ENCODE measurements at regions not wholly inside any gene's neighbourhood (a gene's known extent, or its start where the extent isn't known, plus 50 kb on each side); places are given as distances from the start of the nearest gene placed in this dataset.

- H3K79me2 ChIP-seq (ENCODE audit: control insufficient read depth, insufficient read depth, low read length), result no peaks in the 10 kb centered on the region
- ChIA-PET CTCF (no interaction called here), POLR2A (no interaction called here)
- H3K4me1 ChIP-seq (ENCODE audit: control insufficient read depth, extremely low read depth, insufficient read depth, low read length), result no peaks in the 10 kb centered on the region
- no TSS peak for BruUV-seq (replicated peaks)
- no peaks in the 10 kb centered on the region for H3K9me1 ChIP-seq (replicated peaks; ENCODE audit: control insufficient read depth, extremely low read depth, insufficient read depth, low read length)
- TF ChIP-seq POLR2A (IDR thresholded peaks at IDR 0.05; ENCODE audit: low read depth, low read length) (no peak), EZH2 (IDR thresholded peaks at IDR 0.05; ENCODE audit: borderline replicate concordance, low read depth, low read length, severe bottlenecking) (no peak), MYC (IDR thresholded peaks at IDR 0.05; ENCODE audit: low read depth, low read length) (no peak), POLR2AphosphoS5 (IDR thresholded peaks at IDR 0.05; ENCODE audit: insufficient read depth, low read depth, low read length) (no peak), MAX (IDR thresholded peaks at IDR 0.05; ENCODE audit: insufficient read depth, insufficient read length) (no peak), CTCF (IDR thresholded peaks at IDR 0.05; ENCODE audit: extremely low read depth in 1 of 2, insufficient read depth in 1 of 2, low read depth in 1 of 2, low read length in 2 of 2) (no peak), JUN (IDR thresholded peaks at IDR 0.05; ENCODE audit: borderline replicate concordance, insufficient read depth, insufficient read length, low read depth) (no peak), GATA2 (IDR thresholded peaks at IDR 0.05; ENCODE audit: insufficient read depth, insufficient read length, low read depth, low read length) (no peak), FOS (IDR thresholded peaks at IDR 0.05; ENCODE audit: borderline replicate concordance, insufficient read depth, low read length) (no peak)
- peaks cover 0 to 3% of the 10 kb centered on the region in 2 experiments for H3K27me3 ChIP-seq (ENCODE audit: control insufficient read depth in 2 of 2, insufficient read depth in 2 of 2, low read length in 2 of 2)
- H3K4me3 ChIP-seq (replicated peaks in 1 of 3; ENCODE audit: insufficient read depth in 1 of 3, low read depth in 1 of 3, low read length in 3 of 3), result no peak overlapping the region
- H4K20me1 ChIP-seq (replicated peaks; ENCODE audit: control insufficient read depth, extremely low read depth, insufficient read depth, low read length), result no peaks in the 10 kb centered on the region
- FAIRE-seq (no peak), DNase-seq (ENCODE audit: low read depth, low spot score) (no peak)
- no peak overlapping the region for H3K4me2 ChIP-seq (ENCODE audit: insufficient read depth, low read length)
- no peaks in the 10 kb centered on the region for H3K9me3 ChIP-seq (replicated peaks; ENCODE audit: control insufficient read depth, insufficient read depth, low read length)
- no peak overlapping the region for H2AFZ ChIP-seq (ENCODE audit: low read depth, low read length)
- intact Hi-C loops (cut with micrococcal nuclease), result no loop called here
- dilution Hi-C loops (cut with MboI; ENCODE audit: extremely low pct_ligation_motif_present, low sequenced_read_pairs), result no loop called here
- H3K27ac ChIP-seq (ENCODE audit: insufficient read depth, low read depth, low read length), result no peak overlapping the region
- no peak overlapping the region for H3K9ac ChIP-seq (replicated peaks; ENCODE audit: extremely low read depth, insufficient read depth, low read length)
- no peaks in the 10 kb centered on the region for H3K36me3 ChIP-seq (ENCODE audit: control insufficient read depth in 2 of 2, extremely low read depth in 1 of 2, insufficient read depth in 2 of 2, low read length in 2 of 2)
Measured at GRCh38 chr2:67057901-67058703, 339.0 kb upstream of the ETAA1 start.

Measured in endothelial cell of umbilical vein (primary cell).